ENCODE measurements at regions not wholly inside any gene's neighbourhood (a gene's known extent, or its start where the extent isn't known, plus 50 kb on each side); places are given as distances from the start of the nearest gene placed in this dataset.

- H3K27me3 ChIP-seq (ENCODE audit: control insufficient read depth in 2 of 2, insufficient read depth in 2 of 2, low read length in 2 of 2) = peaks cover 3 to 7% of the 10 kb centered on the region in 2 experiments; a peak in 3 of 5 replicates
- H3K36me3 ChIP-seq (ENCODE audit: control insufficient read depth, insufficient read depth, low read length) = no peaks in the 10 kb centered on the region
- no peak overlapping the region for H3K27ac ChIP-seq (ENCODE audit: extremely low read depth, low read depth, low read length)
- no peaks in the 10 kb centered on the region for H3K9me1 ChIP-seq (ENCODE audit: control insufficient read depth, insufficient read depth, low read length)
- H3K4me2 ChIP-seq (ENCODE audit: insufficient read depth, low read length) = no peak overlapping the region
- no peaks in the 10 kb centered on the region for H3K9me3 ChIP-seq (replicated peaks; ENCODE audit: control insufficient read depth, insufficient read depth, low read depth, low read length)
- H2AFZ ChIP-seq (ENCODE audit: low read depth, low read length) = no peak overlapping the region
- POLR2A ChIA-PET = interaction anchor here (0.5 kb wide), 1 partner anchor 369 kb away, joined by 4 read pairs; the partner anchor contains the start of gene URI1
- WGBS (ENCODE audit: insufficient coverage, low coverage, missing lambda C conversion rate) = 2% methylated on average over 16 of the region's 16 CpGs
- CTCF ChIA-PET (ENCODE audit: low intra/inter-chr PET ratio) = no interaction called here
- intact Hi-C loops (cut with micrococcal nuclease) (no loop called here), in situ Hi-C loops (cut with MboI) (no loop called here)
- no peaks in the 10 kb centered on the region for H3K79me2 ChIP-seq (ENCODE audit: control insufficient read depth, insufficient read depth, low read length)
- no peak overlapping the region for H3K4me3 ChIP-seq
- ATAC-seq (no peak), FAIRE-seq (no peak), DNase-seq (ENCODE audit: extremely low read depth in 1 of 4, low spot score in 3 of 4) (no peak)
- no peaks in the 10 kb centered on the region for H4K20me1 ChIP-seq (replicated peaks; ENCODE audit: control insufficient read depth, insufficient read depth, low read length)
- BruUV-seq (replicated peaks) = no TSS peak
- H3K4me1 ChIP-seq (replicated peaks in 1 of 2; ENCODE audit: control insufficient read depth in 2 of 2, insufficient read depth in 2 of 2, low read length in 2 of 2) = no peaks in the 10 kb centered on the region
- no peak overlapping the region for H3K9ac ChIP-seq (ENCODE audit: insufficient read depth in 1 of 2, low read depth in 2 of 2, low read length in 2 of 2)
- TF ChIP-seq, protein P1, sequence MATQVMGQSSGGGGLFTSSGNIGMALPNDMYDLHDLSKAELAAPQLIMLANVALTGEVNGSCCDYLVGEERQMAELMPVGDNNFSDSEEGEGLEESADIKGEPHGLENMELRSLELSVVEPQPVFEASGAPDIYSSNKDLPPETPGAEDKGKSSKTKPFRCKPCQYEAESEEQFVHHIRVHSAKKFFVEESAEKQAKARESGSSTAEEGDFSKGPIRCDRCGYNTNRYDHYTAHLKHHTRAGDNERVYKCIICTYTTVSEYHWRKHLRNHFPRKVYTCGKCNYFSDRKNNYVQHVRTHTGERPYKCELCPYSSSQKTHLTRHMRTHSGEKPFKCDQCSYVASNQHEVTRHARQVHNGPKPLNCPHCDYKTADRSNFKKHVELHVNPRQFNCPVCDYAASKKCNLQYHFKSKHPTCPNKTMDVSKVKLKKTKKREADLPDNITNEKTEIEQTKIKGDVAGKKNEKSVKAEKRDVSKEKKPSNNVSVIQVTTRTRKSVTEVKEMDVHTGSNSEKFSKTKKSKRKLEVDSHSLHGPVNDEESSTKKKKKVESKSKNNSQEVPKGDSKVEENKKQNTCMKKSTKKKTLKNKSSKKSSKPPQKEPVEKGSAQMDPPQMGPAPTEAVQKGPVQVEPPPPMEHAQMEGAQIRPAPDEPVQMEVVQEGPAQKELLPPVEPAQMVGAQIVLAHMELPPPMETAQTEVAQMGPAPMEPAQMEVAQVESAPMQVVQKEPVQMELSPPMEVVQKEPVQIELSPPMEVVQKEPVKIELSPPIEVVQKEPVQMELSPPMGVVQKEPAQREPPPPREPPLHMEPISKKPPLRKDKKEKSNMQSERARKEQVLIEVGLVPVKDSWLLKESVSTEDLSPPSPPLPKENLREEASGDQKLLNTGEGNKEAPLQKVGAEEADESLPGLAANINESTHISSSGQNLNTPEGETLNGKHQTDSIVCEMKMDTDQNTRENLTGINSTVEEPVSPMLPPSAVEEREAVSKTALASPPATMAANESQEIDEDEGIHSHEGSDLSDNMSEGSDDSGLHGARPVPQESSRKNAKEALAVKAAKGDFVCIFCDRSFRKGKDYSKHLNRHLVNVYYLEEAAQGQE (IDR thresholded peaks at IDR 0.05; ENCODE audit: borderline replicate concordance) = no peak
- TF ChIP-seq, protein P1 (CRISPR knock-in tag; IDR thresholded peaks at IDR 0.05; ENCODE audit: low read depth) = no peak
- TF ChIP-seq TBL1XR1 (IDR thresholded peaks at IDR 0.05; ENCODE audit: low read length in 2 of 2) = no peak
- TF ChIP-seq SRSF1 (IDR thresholded peaks at IDR 0.05; ENCODE audit: low read depth, low read length) = no peak
- no peak for TF ChIP-seq RUNX1 (IDR thresholded peaks at IDR 0.05; ENCODE audit: low read depth)
- TF ChIP-seq PHB2 (IDR thresholded peaks at IDR 0.05; ENCODE audit: low read depth) = no peak
- no peak for TF ChIP-seq ZNF444 (CRISPR knock-in tag; IDR thresholded peaks at IDR 0.05)
- TF ChIP-seq FOXJ3 (CRISPR knock-in tag; IDR thresholded peaks at IDR 0.05) = no peak
- TF ChIP-seq, protein P2, sequence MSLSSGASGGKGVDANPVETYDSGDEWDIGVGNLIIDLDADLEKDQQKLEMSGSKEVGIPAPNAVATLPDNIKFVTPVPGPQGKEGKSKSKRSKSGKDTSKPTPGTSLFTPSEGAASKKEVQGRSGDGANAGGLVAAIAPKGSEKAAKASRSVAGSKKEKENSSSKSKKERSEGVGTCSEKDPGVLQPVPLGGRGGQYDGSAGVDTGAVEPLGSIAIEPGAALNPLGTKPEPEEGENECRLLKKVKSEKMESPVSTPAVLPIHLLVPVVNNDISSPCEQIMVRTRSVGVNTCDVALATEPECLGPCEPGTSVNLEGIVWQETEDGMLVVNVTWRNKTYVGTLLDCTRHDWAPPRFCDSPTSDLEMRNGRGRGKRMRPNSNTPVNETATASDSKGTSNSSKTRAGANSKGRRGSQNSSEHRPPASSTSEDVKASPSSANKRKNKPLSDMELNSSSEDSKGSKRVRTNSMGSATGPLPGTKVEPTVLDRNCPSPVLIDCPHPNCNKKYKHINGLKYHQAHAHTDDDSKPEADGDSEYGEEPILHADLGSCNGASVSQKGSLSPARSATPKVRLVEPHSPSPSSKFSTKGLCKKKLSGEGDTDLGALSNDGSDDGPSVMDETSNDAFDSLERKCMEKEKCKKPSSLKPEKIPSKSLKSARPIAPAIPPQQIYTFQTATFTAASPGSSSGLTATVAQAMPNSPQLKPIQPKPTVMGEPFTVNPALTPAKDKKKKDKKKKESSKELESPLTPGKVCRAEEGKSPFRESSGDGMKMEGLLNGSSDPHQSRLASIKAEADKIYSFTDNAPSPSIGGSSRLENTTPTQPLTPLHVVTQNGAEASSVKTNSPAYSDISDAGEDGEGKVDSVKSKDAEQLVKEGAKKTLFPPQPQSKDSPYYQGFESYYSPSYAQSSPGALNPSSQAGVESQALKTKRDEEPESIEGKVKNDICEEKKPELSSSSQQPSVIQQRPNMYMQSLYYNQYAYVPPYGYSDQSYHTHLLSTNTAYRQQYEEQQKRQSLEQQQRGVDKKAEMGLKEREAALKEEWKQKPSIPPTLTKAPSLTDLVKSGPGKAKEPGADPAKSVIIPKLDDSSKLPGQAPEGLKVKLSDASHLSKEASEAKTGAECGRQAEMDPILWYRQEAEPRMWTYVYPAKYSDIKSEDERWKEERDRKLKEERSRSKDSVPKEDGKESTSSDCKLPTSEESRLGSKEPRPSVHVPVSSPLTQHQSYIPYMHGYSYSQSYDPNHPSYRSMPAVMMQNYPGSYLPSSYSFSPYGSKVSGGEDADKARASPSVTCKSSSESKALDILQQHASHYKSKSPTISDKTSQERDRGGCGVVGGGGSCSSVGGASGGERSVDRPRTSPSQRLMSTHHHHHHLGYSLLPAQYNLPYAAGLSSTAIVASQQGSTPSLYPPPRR (CRISPR knock-in tag; IDR thresholded peaks at IDR 0.05; ENCODE audit: borderline replicate concordance) = no peak
Measured at GRCh38 chr19:30310602-30311263, 61.5 kb upstream of the ZNF536 start.

All from K562 (cell line).